ENCODE measurements at regions not wholly inside any gene's neighbourhood (a gene's known extent, or its start where the extent isn't known, plus 50 kb on each side); places are given as distances from the start of the nearest gene placed in this dataset.

- Histone ChIP-seq H3K4me3 (no peak overlapping the region), H3K4me2 (no peak overlapping the region), H2AFZ (no peak overlapping the region), H4K20me1 (replicated peaks; ENCODE audit: insufficient read depth) (no peaks in the 10 kb centered on the region), H3K4me1 (ENCODE audit: insufficient read depth) (no peaks in the 10 kb centered on the region), H3K27ac (ENCODE audit: low read depth) (no peak overlapping the region), H3K27me3 (ENCODE audit: insufficient read depth) (no peaks in the 10 kb centered on the region), H3K9me2 (ENCODE audit: insufficient read depth) (peaks cover 20% of the 10 kb centered on the region), H3F3A (replicated peaks; ENCODE audit: low read depth) (no peaks in the 10 kb centered on the region), H3K36me3 (ENCODE audit: insufficient read depth) (no peaks in the 10 kb centered on the region), H3K79me2 (replicated peaks; ENCODE audit: insufficient read depth) (no peaks in the 10 kb centered on the region)
- TF ChIP-seq EZH2 (IDR thresholded peaks at IDR 0.05; ENCODE audit: low read depth, unreplicated experiment) (no peak), STAT1 (IDR thresholded peaks at IDR 0.05; ENCODE audit: unreplicated experiment) (no peak), REST (IDR thresholded peaks at IDR 0.05; ENCODE audit: unreplicated experiment) (no peak), JUNB (IDR thresholded peaks at IDR 0.05; ENCODE audit: unreplicated experiment) (no peak), ZNF114 (CRISPR knock-in tag; IDR thresholded peaks at IDR 0.05) (no peak), EZH2phosphoT487 (IDR thresholded peaks at IDR 0.05; ENCODE audit: unreplicated experiment) (no peak), POLR2AphosphoS5 (IDR thresholded peaks at IDR 0.05; ENCODE audit: low read depth) (no peak), ZNF331 (CRISPR knock-in tag; IDR thresholded peaks at IDR 0.05; ENCODE audit: low read depth) (no peak)
- TF ChIP-seq, protein P1, sequence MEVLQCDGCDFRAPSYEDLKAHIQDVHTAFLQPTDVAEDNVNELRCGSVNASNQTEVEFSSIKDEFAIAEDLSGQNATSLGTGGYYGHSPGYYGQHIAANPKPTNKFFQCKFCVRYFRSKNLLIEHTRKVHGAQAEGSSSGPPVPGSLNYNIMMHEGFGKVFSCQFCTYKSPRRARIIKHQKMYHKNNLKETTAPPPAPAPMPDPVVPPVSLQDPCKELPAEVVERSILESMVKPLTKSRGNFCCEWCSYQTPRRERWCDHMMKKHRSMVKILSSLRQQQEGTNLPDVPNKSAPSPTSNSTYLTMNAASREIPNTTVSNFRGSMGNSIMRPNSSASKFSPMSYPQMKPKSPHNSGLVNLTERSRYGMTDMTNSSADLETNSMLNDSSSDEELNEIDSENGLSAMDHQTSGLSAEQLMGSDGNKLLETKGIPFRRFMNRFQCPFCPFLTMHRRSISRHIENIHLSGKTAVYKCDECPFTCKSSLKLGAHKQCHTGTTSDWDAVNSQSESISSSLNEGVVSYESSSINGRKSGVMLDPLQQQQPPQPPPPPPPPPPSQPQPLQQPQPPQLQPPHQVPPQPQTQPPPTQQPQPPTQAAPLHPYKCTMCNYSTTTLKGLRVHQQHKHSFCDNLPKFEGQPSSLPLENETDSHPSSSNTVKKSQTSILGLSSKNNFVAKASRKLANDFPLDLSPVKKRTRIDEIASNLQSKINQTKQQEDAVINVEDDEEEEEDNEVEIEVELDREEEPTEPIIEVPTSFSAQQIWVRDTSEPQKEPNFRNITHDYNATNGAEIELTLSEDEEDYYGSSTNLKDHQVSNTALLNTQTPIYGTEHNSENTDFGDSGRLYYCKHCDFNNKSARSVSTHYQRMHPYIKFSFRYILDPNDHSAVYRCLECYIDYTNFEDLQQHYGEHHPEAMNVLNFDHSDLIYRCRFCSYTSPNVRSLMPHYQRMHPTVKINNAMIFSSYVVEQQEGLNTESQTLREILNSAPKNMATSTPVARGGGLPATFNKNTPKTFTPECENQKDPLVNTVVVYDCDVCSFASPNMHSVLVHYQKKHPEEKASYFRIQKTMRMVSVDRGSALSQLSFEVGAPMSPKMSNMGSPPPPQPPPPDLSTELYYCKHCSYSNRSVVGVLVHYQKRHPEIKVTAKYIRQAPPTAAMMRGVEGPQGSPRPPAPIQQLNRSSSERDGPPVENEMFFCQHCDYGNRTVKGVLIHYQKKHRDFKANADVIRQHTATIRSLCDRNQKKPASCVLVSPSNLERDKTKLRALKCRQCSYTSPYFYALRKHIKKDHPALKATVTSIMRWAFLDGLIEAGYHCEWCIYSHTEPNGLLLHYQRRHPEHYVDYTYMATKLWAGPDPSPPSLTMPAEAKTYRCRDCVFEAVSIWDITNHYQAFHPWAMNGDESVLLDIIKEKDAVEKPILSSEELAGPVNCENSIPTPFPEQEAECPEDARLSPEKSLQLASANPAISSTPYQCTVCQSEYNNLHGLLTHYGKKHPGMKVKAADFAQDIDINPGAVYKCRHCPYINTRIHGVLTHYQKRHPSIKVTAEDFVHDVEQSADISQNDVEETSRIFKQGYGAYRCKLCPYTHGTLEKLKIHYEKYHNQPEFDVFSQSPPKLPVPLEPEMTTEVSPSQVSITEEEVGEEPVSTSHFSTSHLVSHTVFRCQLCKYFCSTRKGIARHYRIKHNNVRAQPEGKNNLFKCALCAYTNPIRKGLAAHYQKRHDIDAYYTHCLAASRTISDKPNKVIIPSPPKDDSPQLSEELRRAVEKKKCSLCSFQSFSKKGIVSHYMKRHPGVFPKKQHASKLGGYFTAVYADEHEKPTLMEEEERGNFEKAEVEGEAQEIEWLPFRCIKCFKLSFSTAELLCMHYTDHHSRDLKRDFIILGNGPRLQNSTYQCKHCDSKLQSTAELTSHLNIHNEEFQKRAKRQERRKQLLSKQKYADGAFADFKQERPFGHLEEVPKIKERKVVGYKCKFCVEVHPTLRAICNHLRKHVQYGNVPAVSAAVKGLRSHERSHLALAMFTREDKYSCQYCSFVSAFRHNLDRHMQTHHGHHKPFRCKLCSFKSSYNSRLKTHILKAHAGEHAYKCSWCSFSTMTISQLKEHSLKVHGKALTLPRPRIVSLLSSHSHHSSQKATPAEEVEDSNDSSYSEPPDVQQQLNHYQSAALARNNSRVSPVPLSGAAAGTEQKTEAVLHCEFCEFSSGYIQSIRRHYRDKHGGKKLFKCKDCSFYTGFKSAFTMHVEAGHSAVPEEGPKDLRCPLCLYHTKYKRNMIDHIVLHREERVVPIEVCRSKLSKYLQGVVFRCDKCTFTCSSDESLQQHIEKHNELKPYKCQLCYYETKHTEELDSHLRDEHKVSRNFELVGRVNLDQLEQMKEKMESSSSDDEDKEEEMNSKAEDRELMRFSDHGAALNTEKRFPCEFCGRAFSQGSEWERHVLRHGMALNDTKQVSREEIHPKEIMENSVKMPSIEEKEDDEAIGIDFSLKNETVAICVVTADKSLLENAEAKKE (CRISPR knock-in tag; IDR thresholded peaks at IDR 0.05): no peak
- Mint-ChIP-seq H3K36me3 (ENCODE audit: low read depth) (no peaks in the 10 kb centered on the region), H3K4me1 (no peaks in the 10 kb centered on the region), H3K9me3 (peaks cover 2% of the 10 kb centered on the region; the same call in 2 of the 3 replicates), H3K27me3 (ENCODE audit: insufficient read depth, low read depth, poor library complexity) (no peaks in the 10 kb centered on the region), H3K27ac (no peak overlapping the region), H3K4me3 (no peak overlapping the region)
- DNase-seq (ENCODE audit: low spot score) (no peak), ATAC-seq (no peak)
Measured at GRCh38 chr5:128635379-128635778, 97.3 kb upstream of the FBN2 start.

Data from GM23338 (cell line).